ENCODE measurements at regions not wholly inside any gene's neighbourhood (a gene's known extent, or its start where the extent isn't known, plus 50 kb on each side); places are given as distances from the start of the nearest gene placed in this dataset.

- Histone ChIP-seq H3K36me3 (ENCODE audit: control insufficient read depth, low read length) (no peaks in the 10 kb centered on the region), H3K9me3 (ENCODE audit: control insufficient read depth, insufficient read depth, low read length) (no peaks in the 10 kb centered on the region; the same call in 1 of the 2 replicates), H3K4me3 (ENCODE audit: low read length) (no peak overlapping the region), H3K79me2 (ENCODE audit: control insufficient read depth, low read length) (no peaks in the 10 kb centered on the region), H3K4me2 (ENCODE audit: low read length) (no peak overlapping the region), H3K27ac (ENCODE audit: low read depth, low read length) (no peak overlapping the region), H3F3A (ENCODE audit: control insufficient read depth, insufficient read depth) (no peaks in the 10 kb centered on the region), H3K27me3 (ENCODE audit: control insufficient read depth, low read length) (no peaks in the 10 kb centered on the region), H3K4me1 (ENCODE audit: control insufficient read depth, low read length) (no peaks in the 10 kb centered on the region), H4K20me1 (ENCODE audit: control insufficient read depth, insufficient read depth, low read depth, low read length) (no peaks in the 10 kb centered on the region), H3K9me2 (replicated peaks; ENCODE audit: control insufficient read depth, low read length) (no peaks in the 10 kb centered on the region)
- TF ChIP-seq EZH2phosphoT487 (IDR thresholded peaks at IDR 0.05; ENCODE audit: borderline replicate concordance, low read length) (no peak), CTCF (IDR thresholded peaks at IDR 0.05; ENCODE audit: low read depth, low read length, poor library complexity, severe bottlenecking) (no peak)
Observed at GRCh38 chr3:148206446-148206845, 491.3 kb upstream of the AGTR1 start.

- Histone ChIP-seq H3K4me3 (ENCODE audit: low read length) (no peak overlapping the region), H4K20me1 (ENCODE audit: control insufficient read depth, insufficient read depth, low read depth, low read length) (no peaks in the 10 kb centered on the region), H3K27me3 (ENCODE audit: control insufficient read depth, low read length) (no peaks in the 10 kb centered on the region), H3K9me3 (ENCODE audit: control insufficient read depth, insufficient read depth, low read length) (no peaks in the 10 kb centered on the region), H3K4me2 (ENCODE audit: low read length) (no peak overlapping the region), H3K4me1 (ENCODE audit: control insufficient read depth, low read length) (no peaks in the 10 kb centered on the region), H3K9me2 (replicated peaks; ENCODE audit: control insufficient read depth, low read length) (no peaks in the 10 kb centered on the region), H3K36me3 (ENCODE audit: control insufficient read depth, low read length) (no peaks in the 10 kb centered on the region), H3K79me2 (ENCODE audit: control insufficient read depth, low read length) (no peaks in the 10 kb centered on the region), H3K27ac (ENCODE audit: low read depth, low read length) (no peak overlapping the region), H3F3A (ENCODE audit: control insufficient read depth, insufficient read depth) (no peaks in the 10 kb centered on the region)
- no peak for TF ChIP-seq CTCF (IDR thresholded peaks at IDR 0.05; ENCODE audit: low read depth, low read length, poor library complexity, severe bottlenecking)
- TF ChIP-seq EZH2phosphoT487 (IDR thresholded peaks at IDR 0.05; ENCODE audit: borderline replicate concordance, low read length): no peak
Observed at GRCh38 chr3:148208975-148209374, 488.7 kb upstream of the AGTR1 start.

DNA sequence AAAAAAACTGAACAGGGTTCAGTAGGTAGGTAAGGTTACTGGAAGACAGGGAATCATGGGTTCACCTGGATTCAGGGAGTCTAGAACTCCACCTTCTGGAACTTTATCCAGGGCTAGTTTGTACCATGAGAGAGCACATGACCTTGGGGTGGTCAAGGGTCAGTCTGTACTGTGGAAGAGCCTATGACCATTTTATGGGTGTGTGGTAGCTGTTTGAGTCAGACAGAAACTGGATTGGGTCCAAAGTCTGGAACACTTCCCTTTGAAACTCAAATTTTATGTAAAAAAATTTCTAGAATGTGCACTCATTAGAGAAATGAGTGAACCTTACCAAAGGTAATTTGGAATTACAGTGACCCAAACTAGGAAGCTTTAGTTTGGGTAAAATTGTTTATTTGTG is 486.0 kb upstream of the AGTR1 start:
- Histone ChIP-seq H3K36me3 (ENCODE audit: control insufficient read depth, low read length) (no peaks in the 10 kb centered on the region), H4K20me1 (ENCODE audit: control insufficient read depth, insufficient read depth, low read depth, low read length) (no peaks in the 10 kb centered on the region), H3K9me3 (ENCODE audit: control insufficient read depth, insufficient read depth, low read length) (no peaks in the 10 kb centered on the region), H3K4me2 (ENCODE audit: low read length) (no peak overlapping the region), H3K4me3 (ENCODE audit: low read length) (no peak overlapping the region), H3F3A (ENCODE audit: control insufficient read depth, insufficient read depth) (no peaks in the 10 kb centered on the region), H3K27ac (ENCODE audit: low read depth, low read length) (no peak overlapping the region), H3K9me2 (replicated peaks; ENCODE audit: control insufficient read depth, low read length) (no peaks in the 10 kb centered on the region), H3K4me1 (ENCODE audit: control insufficient read depth, low read length) (no peaks in the 10 kb centered on the region), H3K79me2 (ENCODE audit: control insufficient read depth, low read length) (no peaks in the 10 kb centered on the region), H3K27me3 (ENCODE audit: control insufficient read depth, low read length) (no peaks in the 10 kb centered on the region)
- no peak for TF ChIP-seq CTCF (IDR thresholded peaks at IDR 0.05; ENCODE audit: low read depth, low read length, poor library complexity, severe bottlenecking)

- Histone ChIP-seq H3K27me3 (ENCODE audit: control insufficient read depth, low read length) (no peaks in the 10 kb centered on the region), H3K9me3 (ENCODE audit: control insufficient read depth, insufficient read depth, low read length) (no peaks in the 10 kb centered on the region), H3K4me1 (ENCODE audit: control insufficient read depth, low read length) (no peaks in the 10 kb centered on the region), H3K4me2 (ENCODE audit: low read length) (no peak overlapping the region), H3F3A (ENCODE audit: control insufficient read depth, insufficient read depth) (no peaks in the 10 kb centered on the region), H3K9me2 (replicated peaks; ENCODE audit: control insufficient read depth, low read length) (no peaks in the 10 kb centered on the region), H3K79me2 (ENCODE audit: control insufficient read depth, low read length) (no peaks in the 10 kb centered on the region), H3K36me3 (ENCODE audit: control insufficient read depth, low read length) (no peaks in the 10 kb centered on the region), H3K4me3 (ENCODE audit: low read length) (no peak overlapping the region), H3K27ac (ENCODE audit: low read depth, low read length) (no peak overlapping the region), H4K20me1 (ENCODE audit: control insufficient read depth, insufficient read depth, low read depth, low read length) (no peaks in the 10 kb centered on the region)
- TF ChIP-seq EZH2phosphoT487 (IDR thresholded peaks at IDR 0.05; ENCODE audit: borderline replicate concordance, low read length): no peak
- TF ChIP-seq CTCF (IDR thresholded peaks at IDR 0.05; ENCODE audit: low read depth, low read length, poor library complexity, severe bottlenecking): no peak
Observed at GRCh38 chr3:148214705-148215104, 483.0 kb upstream of the AGTR1 start.
